Kidney epithelial cell (primary cell): ENCODE measurements at regions not wholly inside any gene's neighbourhood (a gene's known extent, or its start where the extent isn't known, plus 50 kb on each side); places are given as distances from the start of the nearest gene placed in this dataset.

Experiments
- DNase-seq: peaks from one replicate; pipeline ENCODE4 v3.0.0-alpha.2; 2010; ENCODE audit warnings: low read depth
- H3K27me3 ChIP-seq: 2 replicates; pipeline ENCODE4 v1.6.0; 2011; ENCODE audit warnings: low read length; ENCODE audit not compliant: control insufficient read depth, insufficient read depth
- H3K36me3 ChIP-seq: 2 replicates; pipeline ENCODE4 v1.5.1; 2011; ENCODE audit warnings: low read length; ENCODE audit not compliant: control insufficient read depth, insufficient read depth
- H3K4me3 ChIP-seq: 2 replicates; pipeline ENCODE4 v1.5.1; 2011; ENCODE audit warnings: low read depth, mild to moderate bottlenecking, control low read depth, low read length
- CTCF ChIP-seq: IDR thresholded peaks from 2 replicates; pipeline ENCODE4 v1.5.1; 2011; ENCODE audit warnings: mild to moderate bottlenecking, moderate library complexity, low read length, control low read depth, inconsistent platforms; ENCODE audit not compliant: insufficient read depth, poor library complexity, severe bottlenecking

- TF ChIP-seq CTCF = no peak
- Histone ChIP-seq H3K4me3 (no peak overlapping the region), H3K27me3 (no peaks in the 10 kb centered on the region), H3K36me3 (no peaks in the 10 kb centered on the region)
- DNase-seq = no peak
These were observed 78.6 kb upstream of the PBX1 start for GRCh38 chr1:164480285-164480907.

- no peak for TF ChIP-seq CTCF
- no peak for DNase-seq
- H3K4me3 ChIP-seq = no peak overlapping the region
- no peaks in the 10 kb centered on the region for H3K27me3 ChIP-seq
- H3K36me3 ChIP-seq = no peaks in the 10 kb centered on the region
These were observed 63.1 kb upstream of the PBX1 start for GRCh38 chr1:164495905-164496304.

- Histone ChIP-seq H3K27me3 (no peaks in the 10 kb centered on the region), H3K36me3 (no peaks in the 10 kb centered on the region), H3K4me3 (no peak overlapping the region)
- TF ChIP-seq CTCF = no peak
- DNase-seq = no peak
These were observed 60.2 kb upstream of the PBX1 start for GRCh38 chr1:164498792-164499191.

GRCh38 chr1:164504749-164505148, 54.2 kb upstream of the PBX1 start:
- no peak for TF ChIP-seq CTCF
- DNase-seq = no peak
- Histone ChIP-seq H3K36me3 (no peaks in the 10 kb centered on the region), H3K4me3 (no peak overlapping the region), H3K27me3 (no peaks in the 10 kb centered on the region)
